ENCODE measurements at regions not wholly inside any gene's neighbourhood (a gene's known extent, or its start where the extent isn't known, plus 50 kb on each side); places are given as distances from the start of the nearest gene placed in this dataset.

DNA sequence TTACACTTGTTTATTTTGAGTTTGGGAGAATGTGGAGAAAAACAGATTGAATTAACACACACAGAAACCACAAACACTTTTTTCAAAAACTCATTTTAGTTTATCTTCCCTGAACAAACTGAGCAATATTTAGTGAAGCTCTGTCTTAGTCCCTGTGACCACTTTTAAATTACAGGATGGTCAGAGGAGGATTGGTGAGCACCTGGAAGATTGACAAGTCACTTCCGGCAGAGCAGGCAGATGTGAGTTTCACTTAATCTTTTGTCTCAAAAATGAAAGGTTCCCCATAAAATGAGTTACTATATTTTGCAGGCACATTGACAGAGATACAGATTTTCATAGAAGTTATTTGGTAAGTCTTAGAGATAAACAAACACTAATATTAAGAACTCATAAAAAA is 970.1 kb downstream of the ADGRL3 start:
- TF ChIP-seq EZH2 (IDR thresholded peaks at IDR 0.05) (no peak), POLR2AphosphoS5 (IDR thresholded peaks at IDR 0.05; ENCODE audit: borderline replicate concordance, low read depth, low read length) (no peak), FOXP2 (optimal IDR thresholded peaks at IDR 0.05; ENCODE audit: control extremely low read depth, extremely low read length, insufficient read depth) (no peak)

All from SK-N-MC (cell line).